Cardiac muscle cell (in vitro differentiated cells and primary cell): ENCODE measurements at regions not wholly inside any gene's neighbourhood (a gene's known extent, or its start where the extent isn't known, plus 50 kb on each side); places are given as distances from the start of the nearest gene placed in this dataset.

Source experiments
- DNase-seq, 2 donors: peaks; one replicate each; pipeline versions ENCODE4 v3.0.0 to v3.0.0-alpha.2; 2010 to 2017; ENCODE audit warnings: low read depth in 1 of 2, low spot score in 1 of 2
- H3K27ac ChIP-seq: fragments of 200-600 bp; sonication (generic); 2 replicates; pipeline ENCODE4 v1.5.1; 2016
- H3K27me3 ChIP-seq: fragments of 200-600 bp; sonication (generic); 2 replicates; pipeline ENCODE4 v1.6.0; 2016; ENCODE audit warnings: control low read depth
- H3K36me3 ChIP-seq: fragments of 200-600 bp; sonication (generic); 2 replicates; pipeline ENCODE4 v1.5.1; 2016; ENCODE audit warnings: control low read depth
- H3K4me1 ChIP-seq: fragments of 200-600 bp; sonication (generic); 2 replicates; pipeline ENCODE4 v1.8.1; 2017; ENCODE audit warnings: low read depth, mild to moderate bottlenecking, mixed run types
- H3K4me3 ChIP-seq: fragments of 200-600 bp; sonication (generic); 2 replicates; pipeline ENCODE4 v1.5.1; 2016; ENCODE audit warnings: mild to moderate bottlenecking
- H3K9me3 ChIP-seq: fragments of 200-600 bp; sonication (generic); 2 replicates; pipeline ENCODE4 v1.5.1; 2017; ENCODE audit warnings: low read depth, mild to moderate bottlenecking, control low read depth
- CTCF ChIP-seq: IDR thresholded peaks from 2 replicates; pipeline ENCODE4 v1.5.1; 2012; ENCODE audit warnings: low read depth, mild to moderate bottlenecking, low read length

DNA sequence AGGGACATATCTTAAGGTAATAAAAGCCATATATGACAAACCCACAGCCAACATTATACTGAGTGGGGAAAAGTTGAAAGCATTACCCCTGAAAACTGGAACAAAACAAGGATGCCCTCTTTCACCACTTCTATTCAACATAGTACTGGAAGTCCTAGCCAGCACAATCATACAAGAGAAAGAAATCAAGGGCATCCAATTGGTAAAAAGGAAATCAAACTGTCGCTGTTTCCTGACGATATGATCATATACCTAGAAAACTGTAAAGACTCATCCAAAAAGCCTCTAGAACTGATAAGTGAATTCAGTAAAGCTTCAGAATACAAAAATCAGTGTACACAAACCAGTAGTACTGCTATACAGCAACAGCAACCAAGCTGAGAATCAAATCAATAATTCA is 53.8 kb upstream of the PSME4 start:
- Histone ChIP-seq H3K27me3 (no peaks in the 10 kb centered on the region), H3K27ac (no peak overlapping the region), H3K4me3 (no peak overlapping the region), H3K4me1 (peaks cover 3% of the 10 kb centered on the region), H3K36me3 (no peaks in the 10 kb centered on the region), H3K9me3 (no peaks in the 10 kb centered on the region)
- DNase-seq: no peak
- TF ChIP-seq CTCF: no peak

GRCh38 chr2:54021702-54022101 is 50.9 kb upstream of the PSME4 start:
- Histone ChIP-seq H3K27me3 (no peaks in the 10 kb centered on the region), H3K9me3 (no peaks in the 10 kb centered on the region), H3K4me3 (no peak overlapping the region), H3K27ac (no peak overlapping the region), H3K4me1 (no peaks in the 10 kb centered on the region), H3K36me3 (no peaks in the 10 kb centered on the region)
- TF ChIP-seq CTCF: no peak
- no peak for DNase-seq

- no peak for TF ChIP-seq CTCF
- Histone ChIP-seq H3K27ac (no peak overlapping the region), H3K4me3 (no peak overlapping the region), H3K9me3 (no peaks in the 10 kb centered on the region), H3K36me3 (no peaks in the 10 kb centered on the region), H3K4me1 (no peaks in the 10 kb centered on the region), H3K27me3 (no peaks in the 10 kb centered on the region)
- DNase-seq: no peak
These were observed 50.1 kb upstream of the PSME4 start for GRCh38 chr2:54020793-54021414.
